DMS53 (cell line): ENCODE measurements at regions not wholly inside any gene's neighbourhood (a gene's known extent, or its start where the extent isn't known, plus 50 kb on each side); places are given as distances from the start of the nearest gene placed in this dataset.
A peak's percentile ranks its signal among the peaks of the same experiment; 100 is the strongest.

Source experiments
- DNase-seq: peaks from one replicate; lab custom pipeline; 2025; lab: John Stamatoyannopoulos, UW

- DNase-seq, result no peak
These were observed 104.4 kb downstream of the BTBD3 start for GRCh38 chr20:12022126-12022525.

DNA sequence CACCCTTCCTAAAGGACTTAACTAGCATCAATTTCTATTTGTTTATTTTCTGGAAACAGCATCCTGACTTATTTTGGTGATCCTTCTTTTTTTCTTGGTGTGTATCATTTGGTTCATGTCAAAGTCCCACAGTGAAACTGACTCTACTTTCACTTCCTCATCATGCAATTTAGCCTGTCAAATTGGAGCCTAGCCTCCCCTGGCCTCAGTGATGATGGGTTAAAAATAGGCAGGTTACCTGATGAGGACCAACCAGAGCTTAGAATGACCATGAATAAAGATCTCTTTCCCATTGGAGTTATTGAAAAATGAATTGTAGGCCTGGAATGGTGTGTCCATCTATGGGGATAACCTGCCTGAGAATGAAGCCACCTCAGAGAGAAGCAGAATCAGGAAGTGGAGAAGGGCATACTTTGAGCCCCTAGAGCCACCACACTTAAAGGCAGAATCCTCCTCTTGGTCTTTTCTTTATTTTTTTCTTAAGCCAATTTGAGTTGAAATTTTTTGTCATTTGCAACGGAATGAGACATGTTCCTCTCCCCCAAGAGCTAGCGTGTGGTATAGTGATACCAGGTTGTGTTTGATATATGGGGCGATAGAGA, 105.6 kb downstream of the BTBD3 start:
- no peak for DNase-seq

- DNase-seq, result no peak
These were observed 111.1 kb downstream of the BTBD3 start for GRCh38 chr20:12028771-12029170.

- peak; percentile 92 for DNase-seq
These were observed 112.8 kb downstream of the BTBD3 start for GRCh38 chr20:12030470-12030869.

GRCh38 chr20:12036142-12036541, 118.4 kb downstream of the BTBD3 start:
- DNase-seq, result no peak

DNA sequence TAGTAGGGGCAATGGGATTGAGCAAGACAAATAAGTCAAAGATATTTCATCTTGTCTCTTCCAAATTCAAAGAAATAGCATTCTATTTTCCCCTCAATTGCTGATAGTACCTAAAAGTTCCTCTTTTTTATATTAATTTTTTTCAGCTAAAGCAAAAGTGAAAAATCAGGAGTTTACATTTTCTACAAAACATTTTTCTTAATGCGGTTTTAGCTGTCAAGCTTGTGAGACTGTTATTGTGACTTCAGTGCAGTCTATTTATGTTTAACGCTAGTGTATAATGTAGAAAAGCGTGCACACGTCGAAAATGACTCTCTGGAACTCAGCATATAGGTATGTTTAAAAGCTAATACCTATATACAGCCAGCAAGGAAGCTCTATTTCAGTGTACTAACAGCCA, 119.8 kb downstream of the BTBD3 start:
- DNase-seq, result no peak

GRCh38 chr20:12040261-12040660, 122.6 kb downstream of the BTBD3 start:
- peak; percentile 57 for DNase-seq

GRCh38 chr20:12044969-12045368, 127.3 kb downstream of the BTBD3 start:
- DNase-seq, result no peak

- peak; percentile 50 for DNase-seq
These were observed 130.2 kb downstream of the BTBD3 start for GRCh38 chr20:12047838-12048432.

GRCh38 chr20:12049125-12049524, 131.4 kb downstream of the BTBD3 start:
- no peak for DNase-seq

- DNase-seq, result no peak
These were observed 133.8 kb downstream of the BTBD3 start for GRCh38 chr20:12051206-12052163.

DNA sequence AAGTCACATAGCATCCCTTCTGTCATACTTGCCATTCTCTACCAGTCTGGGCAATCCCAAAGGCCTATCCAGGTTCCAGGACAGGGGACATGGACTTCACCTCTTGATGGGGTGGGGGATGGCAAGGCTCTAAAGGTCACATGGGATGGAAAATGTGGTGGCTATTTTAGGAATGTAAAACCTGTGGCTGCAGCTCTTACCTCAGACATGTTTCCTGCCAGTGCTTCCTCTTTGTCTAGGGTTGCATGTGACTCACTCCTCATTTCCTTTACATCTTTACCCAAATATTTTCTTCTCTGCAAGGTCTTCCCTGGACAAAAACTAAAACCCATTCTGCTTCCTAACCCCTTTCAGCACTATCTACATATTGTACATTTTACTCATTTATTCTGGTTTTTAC, 135.7 kb downstream of the BTBD3 start:
- peak; percentile 37 for DNase-seq

DNA sequence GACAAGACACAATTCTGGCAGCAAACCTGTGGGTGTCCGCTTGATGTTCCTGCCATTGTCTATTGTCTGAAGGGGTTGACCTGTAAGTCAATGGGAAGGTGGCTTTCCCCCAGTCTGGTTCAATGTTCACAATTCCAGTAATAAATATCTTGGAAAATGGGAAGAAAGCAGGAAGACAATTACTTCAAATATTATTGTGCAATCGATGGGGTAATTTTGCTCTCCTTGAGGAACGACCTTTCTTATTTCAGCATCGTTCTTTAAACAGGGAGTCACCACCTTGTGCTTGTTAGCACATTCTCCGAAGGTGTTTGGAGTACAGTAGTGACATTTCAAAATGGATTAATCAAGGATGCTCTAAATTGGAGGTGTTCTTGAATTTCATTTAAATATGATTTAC, 136.9 kb downstream of the BTBD3 start:
- DNase-seq, result no peak

GRCh38 chr20:12055161-12055560, 137.5 kb downstream of the BTBD3 start:
- no peak for DNase-seq

- DNase-seq, result no peak
These were observed 139.1 kb downstream of the BTBD3 start for GRCh38 chr20:12056839-12057238.

DNA sequence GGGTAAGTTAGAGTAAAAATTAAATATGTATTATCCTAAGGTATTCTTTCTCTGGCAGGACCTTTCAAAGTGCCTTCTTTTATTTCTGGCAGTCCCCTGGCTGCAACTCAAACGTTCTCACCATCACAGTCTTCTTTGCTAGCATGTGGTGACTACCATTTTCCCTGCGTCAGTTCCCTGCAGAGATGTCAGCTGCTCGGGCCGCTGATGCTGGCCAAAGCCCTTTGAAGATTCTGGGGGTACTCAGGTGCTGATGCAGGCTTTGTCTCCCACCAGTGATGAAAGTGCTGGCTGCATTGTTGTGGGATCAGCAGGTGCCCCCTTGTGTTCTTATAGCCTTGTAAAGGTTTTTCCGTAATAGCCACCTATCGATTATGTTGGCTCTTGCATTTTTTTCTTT, 140.1 kb downstream of the BTBD3 start:
- no peak for DNase-seq

DNA sequence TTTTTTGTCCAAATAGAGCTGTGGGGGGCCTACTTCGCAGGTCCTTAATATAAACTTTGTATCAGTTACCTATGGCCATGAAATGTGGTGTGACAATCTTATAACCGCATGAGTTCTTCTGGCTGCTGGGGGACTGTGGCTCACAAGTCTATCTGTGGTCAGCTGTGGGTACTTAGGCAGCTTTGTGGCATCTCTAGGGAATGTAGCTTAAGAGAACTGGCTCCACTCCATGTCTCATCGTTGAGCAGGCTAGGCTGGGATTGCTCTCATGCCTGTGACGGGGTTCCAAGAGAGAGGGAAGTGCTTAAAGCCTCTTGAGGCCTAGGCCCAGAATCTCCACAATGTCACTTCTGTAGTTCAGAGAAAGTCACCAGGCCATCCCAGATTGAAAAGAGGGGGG, 140.5 kb downstream of the BTBD3 start:
- DNase-seq, result no peak

GRCh38 chr20:12061466-12061865, 143.8 kb downstream of the BTBD3 start:
- DNase-seq, result no peak

GRCh38 chr20:12063106-12063684, 145.5 kb downstream of the BTBD3 start:
- DNase-seq, result no peak

- DNase-seq, result no peak
These were observed 146.8 kb downstream of the BTBD3 start for GRCh38 chr20:12064540-12064939.

- no peak for DNase-seq
These were observed 150.0 kb downstream of the BTBD3 start for GRCh38 chr20:12067686-12068085.

DNA sequence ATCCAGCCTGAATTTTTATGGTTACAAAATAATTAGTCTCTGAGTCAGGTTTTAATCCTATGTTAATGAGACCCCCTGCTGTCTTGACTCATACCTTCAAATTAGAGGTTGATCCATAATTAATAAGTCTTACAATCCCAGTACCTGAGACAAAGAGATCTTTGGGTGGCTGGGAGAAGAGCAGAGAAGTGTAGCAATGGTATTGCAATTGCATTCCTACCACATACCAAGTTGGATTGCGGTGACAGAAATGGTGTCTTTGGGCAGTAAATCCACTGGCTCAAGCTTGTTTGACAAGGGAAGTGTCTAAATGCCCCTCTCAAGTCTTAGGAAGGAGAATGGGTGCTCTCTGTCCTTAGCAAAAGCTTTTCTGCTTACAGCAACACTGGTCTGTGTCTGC, 150.4 kb downstream of the BTBD3 start:
- DNase-seq, result no peak

DNA sequence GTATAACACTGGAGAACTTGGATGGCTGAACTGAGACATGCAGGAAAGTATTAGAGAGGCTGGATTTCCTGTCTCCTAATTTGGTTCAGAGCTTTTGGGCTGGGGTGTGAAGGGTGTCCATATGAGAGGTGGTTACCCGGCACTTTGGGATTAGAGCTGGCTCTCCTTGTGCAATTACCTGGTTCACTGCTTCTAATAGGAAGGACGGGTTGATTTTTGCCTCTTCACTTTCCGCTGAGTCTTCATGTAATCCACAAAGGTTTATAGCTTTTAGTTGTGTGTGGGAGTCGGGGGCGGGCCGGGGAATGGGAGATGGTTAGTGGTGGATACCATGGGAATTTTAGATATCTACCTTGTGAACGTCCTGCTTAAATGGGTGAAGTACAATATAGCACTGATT, 151.5 kb downstream of the BTBD3 start:
- DNase-seq, result no peak
